ENCODE measurements at regions not wholly inside any gene's neighbourhood (a gene's known extent, or its start where the extent isn't known, plus 50 kb on each side); places are given as distances from the start of the nearest gene placed in this dataset.

- Histone ChIP-seq H3K9me2 (ENCODE audit: insufficient read depth) (no peaks in the 10 kb centered on the region; the same call in 1 of the 2 replicates), H3K9me3 (ENCODE audit: control insufficient read depth in 1 of 2, insufficient read depth in 1 of 2, low read depth in 1 of 2, low read length in 2 of 2) (no peaks in the 10 kb centered on the region), H3K4me3 (replicated peaks in 1 of 2; ENCODE audit: low read depth in 1 of 2, low read length in 2 of 2) (no peak overlapping the region), H3K27me3 (ENCODE audit: insufficient read depth, low read length) (no peaks in the 10 kb centered on the region), H3K4me1 (ENCODE audit: control insufficient read depth in 1 of 2, insufficient read depth in 2 of 2, low read length in 2 of 2) (no peaks in the 10 kb centered on the region), H3K79me2 (ENCODE audit: insufficient read depth, low read length) (no peaks in the 10 kb centered on the region), H3K9ac (ENCODE audit: low read length) (no peak overlapping the region), H3K4me2 (ENCODE audit: low read length) (no peak overlapping the region), H2AFZ (ENCODE audit: low read depth, low read length, poor library complexity, severe bottlenecking) (no peak overlapping the region), H3K27ac (ENCODE audit: low read depth, low read length) (no peak overlapping the region), H3K36me3 (ENCODE audit: control insufficient read depth in 1 of 2, insufficient read depth in 2 of 2, low read length in 2 of 2) (no peaks in the 10 kb centered on the region), H4K20me1 (ENCODE audit: insufficient read depth) (no peaks in the 10 kb centered on the region)
- ATAC-seq (no peak), DNase-seq (ENCODE audit: low read depth, low spot score) (no peak)
- ChIA-PET RAD21 (ENCODE audit: low non-redundant PET in 1 of 2, low total read pairs in 2 of 2, uncharacterized antibody in 2 of 2, unreplicated experiment in 2 of 2) (interaction anchor here in 1 of 2 experiments (0.6 kb wide), 1 partner anchor 816 kb away, joined by 6 read pairs; no protein-coding TSS in a partner anchor), CTCF (interaction anchor here (0.9 to 2.1 kb wide), 4 partner anchors 18 to 1011 kb away, joined by 3 to 7 read pairs (median 4); no protein-coding TSS in a partner anchor), POLR2A (no interaction called here)
- intact Hi-C loops (cut with micrococcal nuclease): no loop called here
- no TSS peak for BruUV-seq (replicated peaks)
- no peak for TF ChIP-seq ZNF274 (IDR thresholded peaks at IDR 0.05; ENCODE audit: low read depth, low read length)
- no peak for TF ChIP-seq CEBPB (IDR thresholded peaks at IDR 0.05; ENCODE audit: low read depth)
- no peak for TF ChIP-seq EZH2phosphoT487 (IDR thresholded peaks at IDR 0.05; ENCODE audit: borderline replicate concordance)
- no peak for TF ChIP-seq JUND (IDR thresholded peaks at IDR 0.05)
- TF ChIP-seq ZBTB33 (IDR thresholded peaks at IDR 0.05; ENCODE audit: extremely low read depth, insufficient replicate concordance, low read length): no peak
- no peak for TF ChIP-seq ELF1 (IDR thresholded peaks at IDR 0.05; ENCODE audit: borderline replicate concordance, low read depth)
- TF ChIP-seq CBX3 (IDR thresholded peaks at IDR 0.05; ENCODE audit: low read depth): no peak
Observed at GRCh38 chr9:108434502-108434901, 421.3 kb downstream of the ACTL7B start.

GRCh38 chr9:108434036-108434435 is 421.8 kb downstream of the ACTL7B start:
- ChIA-PET CTCF (interaction anchor here (0.8 to 2.1 kb wide), 6 partner anchors 8 to 1012 kb away, joined by 3 to 7 read pairs (median 4); no protein-coding TSS in a partner anchor), RAD21 (ENCODE audit: low non-redundant PET in 1 of 2, low total read pairs in 2 of 2, uncharacterized antibody in 2 of 2, unreplicated experiment in 2 of 2) (no interaction called here), POLR2A (no interaction called here)
- H3K4me3 ChIP-seq (replicated peaks in 1 of 2; ENCODE audit: low read depth in 1 of 2, low read length in 2 of 2): no peak overlapping the region
- TF ChIP-seq MAX (IDR thresholded peaks at IDR 0.05): no peak
- peak; percentile 27; the same call in 1 of the 2 replicates for TF ChIP-seq RAD21 (IDR thresholded peaks at IDR 0.05; ENCODE audit: low read depth)
- no peak for TF ChIP-seq SP1 (IDR thresholded peaks at IDR 0.05; ENCODE audit: low read depth)
- no peak for TF ChIP-seq CEBPB (IDR thresholded peaks at IDR 0.05; ENCODE audit: low read depth)
- TF ChIP-seq ELF1 (IDR thresholded peaks at IDR 0.05; ENCODE audit: borderline replicate concordance, low read depth): no peak
- no peak for TF ChIP-seq EZH2phosphoT487 (IDR thresholded peaks at IDR 0.05; ENCODE audit: borderline replicate concordance)
- TF ChIP-seq SIN3A (IDR thresholded peaks at IDR 0.05; ENCODE audit: low read depth): no peak
- no peak for TF ChIP-seq SRF (IDR thresholded peaks at IDR 0.05; ENCODE audit: low read depth)
- peak in 1 of 3 experiments; percentile 8; a peak in 2 of 6 replicates for TF ChIP-seq CTCF (IDR thresholded peaks at IDR 0.05 in 2 of 3, conservative IDR thresholded peaks at IDR 0.05 in 1 of 3; ENCODE audit: borderline replicate concordance in 1 of 3, insufficient read depth in 1 of 3, low read depth in 2 of 3, low read length in 2 of 3)
- TF ChIP-seq YY1 (IDR thresholded peaks at IDR 0.05; ENCODE audit: extremely low read depth, insufficient replicate concordance, low read depth, low read length): no peak
- TF ChIP-seq ATF3 (IDR thresholded peaks at IDR 0.05): no peak
- TF ChIP-seq ZNF274 (IDR thresholded peaks at IDR 0.05; ENCODE audit: low read depth, low read length): no peak
- TF ChIP-seq EZH2 (IDR thresholded peaks at IDR 0.05): no peak
- no peak for DNase-seq (ENCODE audit: low read depth, low spot score)
- H3K79me2 ChIP-seq (ENCODE audit: insufficient read depth, low read length): no peaks in the 10 kb centered on the region
- H3K27me3 ChIP-seq (ENCODE audit: insufficient read depth, low read length): no peaks in the 10 kb centered on the region
- H3K4me1 ChIP-seq (ENCODE audit: control insufficient read depth in 1 of 2, insufficient read depth in 2 of 2, low read length in 2 of 2): no peaks in the 10 kb centered on the region
- intact Hi-C loops (cut with micrococcal nuclease): no loop called here
- no peaks in the 10 kb centered on the region for H4K20me1 ChIP-seq (ENCODE audit: insufficient read depth)
- H2AFZ ChIP-seq (ENCODE audit: low read depth, low read length, poor library complexity, severe bottlenecking): peak overlapping the region; percentile 58
- no peak overlapping the region for H3K4me2 ChIP-seq (ENCODE audit: low read length)
- H3K27ac ChIP-seq (ENCODE audit: low read depth, low read length): no peak overlapping the region
- H3K36me3 ChIP-seq (ENCODE audit: control insufficient read depth in 1 of 2, insufficient read depth in 2 of 2, low read length in 2 of 2): no peaks in the 10 kb centered on the region
- H3K9ac ChIP-seq (ENCODE audit: low read length): no peak overlapping the region
- H3K9me3 ChIP-seq (ENCODE audit: control insufficient read depth in 1 of 2, insufficient read depth in 1 of 2, low read depth in 1 of 2, low read length in 2 of 2): no peaks in the 10 kb centered on the region
- no TSS peak for BruUV-seq (replicated peaks)
- no peaks in the 10 kb centered on the region; the same call in 1 of the 2 replicates for H3K9me2 ChIP-seq (ENCODE audit: insufficient read depth)
- ATAC-seq: no peak

Data from HCT116 (cell line).